ENCODE measurements at regions not wholly inside any gene's neighbourhood (a gene's known extent, or its start where the extent isn't known, plus 50 kb on each side); places are given as distances from the start of the nearest gene placed in this dataset.
"Not testable (repeated sequence)": the region's sequence is repeated elsewhere in the genome, so short reads cannot be mapped to it uniquely, and the experiment has no call there.

- DNase-seq (ENCODE audit: low spot score) = not testable (repeated sequence)
Observed at GRCh38 chr20:26373066-26373465, 676.4 kb upstream of the ZNF337 start.

- no peak for DNase-seq (ENCODE audit: low spot score)
Observed at GRCh38 chr20:26354511-26354910, 657.9 kb upstream of the ZNF337 start.

GRCh38 chr20:26347396-26347795, 650.7 kb upstream of the ZNF337 start:
- no peak for DNase-seq (ENCODE audit: low spot score)

GRCh38 chr20:26340460-26341065, 643.9 kb upstream of the ZNF337 start:
- not testable (repeated sequence) for DNase-seq (ENCODE audit: low spot score)

GRCh38 chr20:26324177-26324576, 627.5 kb upstream of the ZNF337 start:
- DNase-seq (ENCODE audit: low spot score) = no peak

GRCh38 chr20:26315054-26315453, 618.4 kb upstream of the ZNF337 start:
- no peak for DNase-seq (ENCODE audit: low spot score)

- DNase-seq (ENCODE audit: low spot score) = not testable (repeated sequence)
Observed at GRCh38 chr20:26309720-26310119, 613.1 kb upstream of the ZNF337 start.

GRCh38 chr20:26308961-26309360, 612.3 kb upstream of the ZNF337 start:
- no peak for DNase-seq (ENCODE audit: low spot score)

GRCh38 chr20:26295006-26295405, 598.4 kb upstream of the ZNF337 start:
- DNase-seq (ENCODE audit: low spot score) = no peak

GRCh38 chr20:26288379-26289061, 591.9 kb upstream of the ZNF337 start:
- not testable (repeated sequence) for DNase-seq (ENCODE audit: low spot score)

- DNase-seq (ENCODE audit: low spot score) = no peak
Observed at GRCh38 chr20:26279238-26279637, 582.6 kb upstream of the ZNF337 start.

GRCh38 chr20:26277339-26277738, 580.7 kb upstream of the ZNF337 start:
- DNase-seq (ENCODE audit: low spot score) = no peak

GRCh38 chr20:26276554-26277210, 580.0 kb upstream of the ZNF337 start:
- peak; percentile 53 for DNase-seq (ENCODE audit: low spot score)

GRCh38 chr20:26268762-26269161, 572.1 kb upstream of the ZNF337 start:
- not testable (repeated sequence) for DNase-seq (ENCODE audit: low spot score)

GRCh38 chr20:26260925-26261324, 564.3 kb upstream of the ZNF337 start:
- DNase-seq (ENCODE audit: low spot score) = not testable (repeated sequence)

GRCh38 chr20:26252311-26252975, 555.8 kb upstream of the ZNF337 start:
- DNase-seq (ENCODE audit: low spot score) = not testable (repeated sequence)

- DNase-seq (ENCODE audit: low spot score) = not testable (repeated sequence)
Observed at GRCh38 chr20:26251376-26251775, 554.7 kb upstream of the ZNF337 start.

GRCh38 chr20:26250249-26251114, 553.8 kb upstream of the ZNF337 start:
- not testable (repeated sequence) for DNase-seq (ENCODE audit: low spot score)

GRCh38 chr20:26243731-26244130, 547.1 kb upstream of the ZNF337 start:
- no peak for DNase-seq (ENCODE audit: low spot score)

- not testable (repeated sequence) for DNase-seq (ENCODE audit: low spot score)
Observed at GRCh38 chr20:26220609-26221008, 524.0 kb upstream of the ZNF337 start.

- not testable (repeated sequence) for DNase-seq (ENCODE audit: low spot score)
Observed at GRCh38 chr20:26219546-26219945, 522.9 kb upstream of the ZNF337 start.

- no peak for DNase-seq (ENCODE audit: low spot score)
Observed at GRCh38 chr20:26218301-26218700, 521.6 kb upstream of the ZNF337 start.

Data from ecto neural progenitor cell (in vitro differentiated cells).